Esophagus squamous epithelium (tissue), 4 donors: ENCODE measurements at regions not wholly inside any gene's neighbourhood (a gene's known extent, or its start where the extent isn't known, plus 50 kb on each side); places are given as distances from the start of the nearest gene placed in this dataset.

Source experiments
- POLR2A ChIP-seq, 4 donors: fragments of 450-650 bp; IDR thresholded peaks; one replicate each; pipeline ENCODE4 v1.6.1; 2017; ENCODE audit warnings: antibody characterized with exemption in 4 of 4, mild to moderate bottlenecking in 4 of 4, moderate library complexity in 3 of 4
- TF ChIP-seq, protein P1 (sequence below), 6 experiments: fragments of 450-650 bp in 4 of 6; fragments of 200-600 bp in 2 of 6; sonication (generic) in 2 of 6; IDR thresholded peaks; one replicate each; pipeline ENCODE4 v1.5.1; 2016 to 2019; ENCODE audit warnings: antibody characterized with exemption in 6 of 6, mild to moderate bottlenecking in 4 of 6, moderate library complexity in 4 of 6

- TF ChIP-seq, protein P1, sequence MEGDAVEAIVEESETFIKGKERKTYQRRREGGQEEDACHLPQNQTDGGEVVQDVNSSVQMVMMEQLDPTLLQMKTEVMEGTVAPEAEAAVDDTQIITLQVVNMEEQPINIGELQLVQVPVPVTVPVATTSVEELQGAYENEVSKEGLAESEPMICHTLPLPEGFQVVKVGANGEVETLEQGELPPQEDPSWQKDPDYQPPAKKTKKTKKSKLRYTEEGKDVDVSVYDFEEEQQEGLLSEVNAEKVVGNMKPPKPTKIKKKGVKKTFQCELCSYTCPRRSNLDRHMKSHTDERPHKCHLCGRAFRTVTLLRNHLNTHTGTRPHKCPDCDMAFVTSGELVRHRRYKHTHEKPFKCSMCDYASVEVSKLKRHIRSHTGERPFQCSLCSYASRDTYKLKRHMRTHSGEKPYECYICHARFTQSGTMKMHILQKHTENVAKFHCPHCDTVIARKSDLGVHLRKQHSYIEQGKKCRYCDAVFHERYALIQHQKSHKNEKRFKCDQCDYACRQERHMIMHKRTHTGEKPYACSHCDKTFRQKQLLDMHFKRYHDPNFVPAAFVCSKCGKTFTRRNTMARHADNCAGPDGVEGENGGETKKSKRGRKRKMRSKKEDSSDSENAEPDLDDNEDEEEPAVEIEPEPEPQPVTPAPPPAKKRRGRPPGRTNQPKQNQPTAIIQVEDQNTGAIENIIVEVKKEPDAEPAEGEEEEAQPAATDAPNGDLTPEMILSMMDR (IDR thresholded peaks at IDR 0.05) = no peak
- TF ChIP-seq POLR2A (IDR thresholded peaks at IDR 0.05) = no peak
Observed at GRCh38 chr10:78843495-78843894, 225.3 kb upstream of the ZMIZ1 start.
